Liver (tissue), 8 donors: ENCODE measurements at regions not wholly inside any gene's neighbourhood (a gene's known extent, or its start where the extent isn't known, plus 50 kb on each side); places are given as distances from the start of the nearest gene placed in this dataset.

ENCODE experiments used
- DNase-seq: peaks from one replicate; pipeline ENCODE4 v3.0.0-alpha.2; 2017; ENCODE audit warnings: low spot score
- H3K27ac ChIP-seq, 2 donors: one replicate each; pipeline ENCODE4 v1.7.0; 2013; ENCODE audit warnings: inconsistent platforms in 2 of 2, low read length in 2 of 2, control low read depth in 1 of 2, low read depth in 1 of 2, mild to moderate bottlenecking in 1 of 2
- H3K27me3 ChIP-seq, 4 donors: one replicate each; pipeline versions ENCODE4 v1.6.1 to v1.7.0; 2013; ENCODE audit warnings: low read length in 3 of 4, inconsistent platforms in 1 of 4, mild to moderate bottlenecking in 1 of 4, moderate library complexity in 1 of 4; ENCODE audit not compliant: control insufficient read depth in 4 of 4, insufficient read depth in 4 of 4
- H3K36me3 ChIP-seq, 4 donors: one replicate each; pipeline versions ENCODE4 v1.6.1 to v1.7.0; 2013; ENCODE audit warnings: low read length in 3 of 4, mild to moderate bottlenecking in 3 of 4, low read depth in 1 of 4, moderate library complexity in 1 of 4; ENCODE audit not compliant: control insufficient read depth in 4 of 4, insufficient read depth in 3 of 4
- H3K4me1 ChIP-seq, 4 donors: one replicate each; pipeline versions ENCODE4 v1.6.1 to v1.7.0; 2013; ENCODE audit warnings: low read length in 3 of 4, mild to moderate bottlenecking in 3 of 4, moderate library complexity in 1 of 4; ENCODE audit not compliant: control insufficient read depth in 4 of 4, insufficient read depth in 4 of 4
- H3K4me3 ChIP-seq, 3 donors: one replicate each; pipeline versions ENCODE4 v1.6.1 to v1.7.0; 2013; ENCODE audit warnings: low read length in 3 of 3, control low read depth in 1 of 3, low read depth in 1 of 3, mild to moderate bottlenecking in 1 of 3
- H3K9ac ChIP-seq, 2 donors: one replicate each; pipeline ENCODE4 v1.7.0; 2013; ENCODE audit warnings: low read length in 2 of 2, mild to moderate bottlenecking in 2 of 2, moderate library complexity in 2 of 2, control low read depth in 1 of 2, low read depth in 1 of 2
- H3K9me3 ChIP-seq, 4 donors: one replicate each; pipeline versions ENCODE4 v1.6.1 to v1.7.0; 2013; ENCODE audit warnings: low read length in 3 of 4; ENCODE audit not compliant: control insufficient read depth in 4 of 4
- ATF3 ChIP-seq: IDR thresholded peaks from 2 replicates; pipeline ENCODE4 v1.6.1; 2016; ENCODE audit warnings: antibody characterized with exemption
- CTCF ChIP-seq: fragments of 150-350 bp; IDR thresholded peaks from 2 replicates; pipeline ENCODE4 v1.5.1; 2017; ENCODE audit warnings: improper control_type of control experiment, low read depth, low read length; ENCODE audit not compliant: missing input control
- EGR1 ChIP-seq, 2 donors: IDR thresholded peaks; 2 replicates each; pipeline ENCODE4 v1.6.1; 2016 to 2018; ENCODE audit warnings: antibody characterized with exemption in 2 of 2, low read depth in 2 of 2
- FOXA1 ChIP-seq: IDR thresholded peaks from 2 replicates; pipeline ENCODE4 v1.6.1; 2016; ENCODE audit warnings: antibody characterized with exemption
- FOXA2 ChIP-seq: IDR thresholded peaks from 2 replicates; pipeline ENCODE4 v1.6.1; 2016; ENCODE audit warnings: antibody characterized with exemption
- GABPA ChIP-seq, 2 donors: IDR thresholded peaks in 1 of 2; conservative IDR thresholded peaks in 1 of 2; 2 replicates each; pipeline ENCODE4 v1.6.1; 2016; ENCODE audit warnings: antibody characterized with exemption in 2 of 2, mild to moderate bottlenecking in 1 of 2, moderate library complexity in 1 of 2
- HNF4A ChIP-seq, 2 donors: conservative IDR thresholded peaks; 2 replicates each; pipeline ENCODE4 v1.6.1; 2016; ENCODE audit warnings: antibody characterized with exemption in 2 of 2, mild to moderate bottlenecking in 2 of 2
- HNF4G ChIP-seq: IDR thresholded peaks from 2 replicates; pipeline ENCODE4 v1.6.1; 2016; ENCODE audit warnings: antibody characterized with exemption
- JUND ChIP-seq, 2 donors: IDR thresholded peaks; 2 replicates each; pipeline ENCODE4 v1.6.1; 2016; ENCODE audit warnings: antibody characterized with exemption in 2 of 2
- MAX ChIP-seq: IDR thresholded peaks from 2 replicates; pipeline ENCODE4 v1.6.1; 2016; ENCODE audit warnings: antibody characterized with exemption
- NR2F2 ChIP-seq: IDR thresholded peaks from 2 replicates; pipeline ENCODE4 v1.6.1; 2016; ENCODE audit warnings: antibody characterized with exemption
- RAD21 ChIP-seq, 2 donors: IDR thresholded peaks; 2 replicates each; pipeline ENCODE4 v1.6.1; 2016; ENCODE audit warnings: antibody characterized with exemption in 2 of 2, mild to moderate bottlenecking in 2 of 2
- REST ChIP-seq: IDR thresholded peaks from 2 replicates; pipeline ENCODE4 v1.6.1; 2016; ENCODE audit warnings: antibody characterized with exemption, mild to moderate bottlenecking
- RXRA ChIP-seq, 2 donors: IDR thresholded peaks; 2 replicates each; pipeline ENCODE4 v1.6.1; 2017 to 2018; ENCODE audit warnings: antibody characterized with exemption in 2 of 2, mild to moderate bottlenecking in 1 of 2
- SP1 ChIP-seq: IDR thresholded peaks from 2 replicates; pipeline ENCODE4 v1.6.1; 2018; ENCODE audit warnings: antibody characterized with exemption, mild to moderate bottlenecking
- TAF1 ChIP-seq: conservative IDR thresholded peaks from 2 replicates; pipeline ENCODE4 v1.6.1; 2016; ENCODE audit warnings: antibody characterized with exemption, mild to moderate bottlenecking
- YY1 ChIP-seq: IDR thresholded peaks from 2 replicates; pipeline ENCODE4 v1.6.1; 2016; ENCODE audit warnings: antibody characterized with exemption, mild to moderate bottlenecking
- WGBS: extraction: QIAGEN DNeasy Blood & Tissue Kit; methylation state at CpG from one replicate; pipeline ENCODE4 v1.1.7; 2013; 5-methylcytosine and 5-hydroxymethylcytosine counted together
- donor health status: healthy.
- donor health status: healthy.
- donor health status: healthy.
- donor health status: healthy.
- donor health status: healthy.

GRCh38 chr6:100137759-100138158 is 143.7 kb upstream of the MCHR2 start (continued):
- TF ChIP-seq FOXA2 (no peak), SP1 (no peak), RAD21 (IDR thresholded peaks at IDR 0.05) (no peak), FOXA1 (no peak), JUND (IDR thresholded peaks at IDR 0.05) (no peak)

- no peak for DNase-seq
- Histone ChIP-seq H3K27ac (no peak overlapping the region), H3K27me3 (no peaks in the 10 kb centered on the region), H3K36me3 (no peaks in the 10 kb centered on the region), H3K9me3 (peaks cover 0 to 4% (median 1%) of the 10 kb centered on the region in 4 donors), H3K9ac (no peak overlapping the region), H3K4me3 (no peak overlapping the region), H3K4me1 (no peaks in the 10 kb centered on the region)
- no peak for TF ChIP-seq YY1
- 83% methylated on average over 8 of the region's 8 CpGs for WGBS
Observed at GRCh38 chr6:100136590-100136989, 142.6 kb upstream of the MCHR2 start.

GRCh38 chr6:100135977-100136376 is 142.0 kb upstream of the MCHR2 start:
- Histone ChIP-seq H3K4me3 (no peak overlapping the region), H3K9ac (no peak overlapping the region), H3K36me3 (no peaks in the 10 kb centered on the region), H3K4me1 (no peaks in the 10 kb centered on the region), H3K27ac (no peak overlapping the region), H3K27me3 (no peaks in the 10 kb centered on the region), H3K9me3 (peaks cover 0 to 8% (median 3%) of the 10 kb centered on the region in 4 donors)
- DNase-seq = no peak
- 92% methylated on average over 21 of the region's 21 CpGs for WGBS
- no peak for TF ChIP-seq FOXA1

GRCh38 chr6:100134703-100135102 is 140.7 kb upstream of the MCHR2 start:
- Histone ChIP-seq H3K36me3 (no peaks in the 10 kb centered on the region), H3K4me1 (no peaks in the 10 kb centered on the region), H3K9ac (no peak overlapping the region), H3K27me3 (no peaks in the 10 kb centered on the region), H3K27ac (no peak overlapping the region), H3K4me3 (no peak overlapping the region), H3K9me3 (peaks cover 0 to 13% (median 3%) of the 10 kb centered on the region in 4 donors)
- DNase-seq = no peak
- WGBS = 89% methylated on average over 2 of the region's 2 CpGs
- TF ChIP-seq JUND (IDR thresholded peaks at IDR 0.05) = no peak
- TF ChIP-seq YY1 = no peak
- TF ChIP-seq HNF4A (conservative IDR thresholded peaks at IDR 0.05) = no peak
- TF ChIP-seq SP1 = no peak
- TF ChIP-seq EGR1 (IDR thresholded peaks at IDR 0.05; ENCODE audit: low read depth in 2 of 2) = no peak
- TF ChIP-seq CTCF = no peak
- no peak for TF ChIP-seq REST
- TF ChIP-seq RAD21 (IDR thresholded peaks at IDR 0.05) = no peak
- TF ChIP-seq TAF1 = no peak
- TF ChIP-seq RXRA (IDR thresholded peaks at IDR 0.05) = no peak
- no peak for TF ChIP-seq FOXA2
- TF ChIP-seq MAX = no peak
- no peak for TF ChIP-seq HNF4G
- TF ChIP-seq ATF3 = no peak
- no peak for TF ChIP-seq FOXA1
- TF ChIP-seq NR2F2 = no peak
- TF ChIP-seq GABPA (IDR thresholded peaks at IDR 0.05 in 1 of 2, conservative IDR thresholded peaks at IDR 0.05 in 1 of 2) = no peak
